NCI-H2029 (cell line): ENCODE measurements at regions not wholly inside any gene's neighbourhood (a gene's known extent, or its start where the extent isn't known, plus 50 kb on each side); places are given as distances from the start of the nearest gene placed in this dataset.
A peak's percentile ranks its signal among the peaks of the same experiment; 100 is the strongest.

ENCODE experiments used
- DNase-seq: peaks from one replicate; lab custom pipeline; 2025; lab: John Stamatoyannopoulos, UW

DNA sequence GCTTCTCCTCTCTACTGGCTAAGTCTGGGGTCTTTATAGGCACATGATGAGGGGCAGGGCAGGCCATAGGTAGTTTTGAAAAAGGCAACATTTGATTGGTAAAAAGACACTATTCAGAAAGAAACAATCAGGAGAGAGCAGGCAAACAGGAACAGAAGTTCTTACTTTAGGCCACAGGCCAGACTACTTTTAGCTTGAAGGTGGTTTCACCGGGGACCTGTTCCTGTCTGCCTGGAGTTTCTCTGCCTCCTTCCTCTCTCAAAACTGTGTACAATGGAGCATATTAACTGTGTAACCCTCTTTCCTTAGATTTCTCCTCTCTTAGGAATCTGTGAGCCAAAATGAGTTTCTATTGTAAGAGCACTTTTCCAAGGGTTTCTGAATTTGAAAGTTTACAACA, 167.9 kb upstream of the AVPR1A start:
- no peak for DNase-seq

DNA sequence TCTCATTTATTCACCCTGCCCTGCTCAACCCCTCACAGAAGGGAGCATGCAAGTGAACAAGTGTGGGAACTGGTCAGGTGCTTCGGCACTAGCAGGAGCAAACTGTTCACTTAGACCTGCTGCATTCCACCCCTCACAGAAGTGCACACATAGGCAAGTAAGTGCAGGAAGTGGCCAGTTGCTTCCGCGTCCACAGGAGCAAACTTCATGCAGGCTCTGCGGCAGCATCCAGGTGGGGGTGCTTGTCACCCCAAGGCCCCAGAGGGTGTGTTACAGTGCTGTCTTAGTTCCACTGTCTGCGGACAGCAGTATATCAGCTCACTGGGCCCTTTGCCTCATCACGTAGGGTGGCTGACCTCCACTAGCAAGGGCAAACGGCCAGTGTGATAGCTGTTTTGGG, 167.3 kb upstream of the AVPR1A start:
- no peak for DNase-seq

DNA sequence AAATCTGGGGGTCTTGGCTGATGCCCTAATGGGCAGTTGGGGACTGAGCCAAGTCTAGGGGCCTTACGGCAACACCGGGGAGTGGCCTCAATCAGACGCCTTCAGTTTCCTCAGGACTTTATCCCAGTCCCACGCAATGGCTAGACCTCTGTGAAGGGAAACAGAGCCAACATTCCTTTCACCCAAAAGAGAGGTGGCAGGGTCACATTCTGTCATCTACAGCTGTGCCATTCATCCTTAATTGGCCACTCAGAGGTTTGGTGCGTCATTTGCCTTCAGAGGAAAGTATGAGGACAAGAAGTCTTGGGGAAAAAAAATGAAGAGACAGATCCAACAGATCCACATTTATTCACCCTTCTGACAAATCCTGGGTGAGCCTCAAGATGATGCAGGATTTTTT, 166.9 kb upstream of the AVPR1A start:
- no peak for DNase-seq

DNA sequence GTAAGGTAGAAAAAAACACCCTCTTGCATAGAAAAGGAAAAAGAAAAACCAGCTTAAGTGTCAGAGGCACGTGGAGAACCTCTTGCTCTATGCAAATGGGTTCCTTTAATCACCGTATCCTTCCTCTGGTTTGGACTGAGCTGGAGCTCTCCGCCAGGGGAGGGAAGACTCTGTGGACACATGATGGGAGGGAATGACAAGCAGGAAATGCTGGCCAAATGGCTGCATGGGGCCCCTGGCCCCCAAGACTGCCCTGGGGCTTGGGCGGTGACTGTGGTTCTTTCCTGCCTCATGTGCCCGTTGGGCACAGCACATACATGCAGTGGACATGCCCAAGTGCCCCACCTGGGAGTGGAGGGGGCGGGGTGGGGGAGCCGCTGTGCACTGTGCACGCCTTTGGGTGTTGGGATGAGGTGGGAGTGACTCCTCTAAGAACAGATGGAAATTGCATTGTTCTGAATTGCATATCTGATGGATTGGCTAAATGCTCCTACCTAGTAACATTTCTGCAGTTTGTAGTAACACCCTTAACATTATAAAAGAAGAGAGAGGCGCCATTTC, 166.4 kb upstream of the AVPR1A start:
- DNase-seq = no peak

DNA sequence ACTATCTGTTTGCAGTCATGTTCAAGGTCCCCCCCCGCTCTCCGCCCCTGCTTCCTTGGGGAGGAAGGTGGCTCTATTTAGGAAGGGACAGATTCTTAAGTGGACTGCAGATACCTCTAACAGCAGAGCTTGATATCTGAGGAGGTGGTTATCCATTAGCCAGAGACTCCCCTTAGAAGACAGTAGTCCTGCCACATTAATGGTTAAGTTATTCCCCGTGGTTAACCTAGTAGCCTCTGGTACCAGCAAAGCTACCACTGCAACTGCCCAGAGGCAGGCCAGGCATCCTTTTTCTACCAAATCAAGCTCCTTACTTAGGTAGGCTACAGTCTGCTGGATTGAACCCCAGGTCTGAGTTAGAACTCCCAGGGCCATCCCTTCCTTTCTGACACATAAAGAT, 162.1 kb upstream of the AVPR1A start:
- DNase-seq = no peak

DNA sequence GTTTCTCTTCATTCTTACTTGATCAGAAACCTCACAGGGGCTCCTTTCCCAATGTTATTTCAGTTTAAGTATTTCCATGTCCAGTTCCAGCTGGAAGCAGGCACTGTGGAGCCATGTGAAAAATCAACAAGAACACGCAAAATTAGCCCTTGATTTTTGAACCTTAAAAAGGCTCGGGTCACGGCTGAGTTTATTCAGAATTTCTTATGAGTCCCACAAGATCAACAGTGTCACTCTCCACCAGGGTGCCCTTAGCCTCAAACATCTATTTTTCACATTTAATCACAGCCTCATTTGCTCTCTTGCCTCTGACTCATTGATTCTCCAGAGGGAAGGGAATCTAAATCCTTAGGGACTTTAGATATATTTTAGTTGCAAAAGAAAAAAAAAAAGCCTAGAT, 157.7 kb upstream of the AVPR1A start:
- DNase-seq = no peak

DNA sequence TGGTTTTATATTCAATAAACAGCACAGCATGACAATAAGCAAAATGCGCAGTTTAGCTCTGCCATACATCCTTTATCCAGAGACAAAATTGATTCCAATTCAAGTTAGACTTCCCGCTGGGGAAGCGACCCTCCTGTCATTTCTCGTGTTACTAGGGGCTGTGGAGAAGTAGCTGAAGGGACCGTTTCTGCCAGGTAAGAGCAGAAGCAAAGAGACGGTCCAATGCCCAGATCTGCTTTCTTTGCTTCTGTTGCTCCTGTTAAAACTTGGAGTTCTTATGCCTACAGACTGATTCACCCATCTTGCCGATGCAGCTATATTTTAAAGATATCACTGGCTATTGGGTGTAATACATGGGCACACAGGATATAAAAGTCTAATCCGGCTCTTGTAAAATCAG, 156.8 kb upstream of the AVPR1A start:
- DNase-seq = no peak

DNA sequence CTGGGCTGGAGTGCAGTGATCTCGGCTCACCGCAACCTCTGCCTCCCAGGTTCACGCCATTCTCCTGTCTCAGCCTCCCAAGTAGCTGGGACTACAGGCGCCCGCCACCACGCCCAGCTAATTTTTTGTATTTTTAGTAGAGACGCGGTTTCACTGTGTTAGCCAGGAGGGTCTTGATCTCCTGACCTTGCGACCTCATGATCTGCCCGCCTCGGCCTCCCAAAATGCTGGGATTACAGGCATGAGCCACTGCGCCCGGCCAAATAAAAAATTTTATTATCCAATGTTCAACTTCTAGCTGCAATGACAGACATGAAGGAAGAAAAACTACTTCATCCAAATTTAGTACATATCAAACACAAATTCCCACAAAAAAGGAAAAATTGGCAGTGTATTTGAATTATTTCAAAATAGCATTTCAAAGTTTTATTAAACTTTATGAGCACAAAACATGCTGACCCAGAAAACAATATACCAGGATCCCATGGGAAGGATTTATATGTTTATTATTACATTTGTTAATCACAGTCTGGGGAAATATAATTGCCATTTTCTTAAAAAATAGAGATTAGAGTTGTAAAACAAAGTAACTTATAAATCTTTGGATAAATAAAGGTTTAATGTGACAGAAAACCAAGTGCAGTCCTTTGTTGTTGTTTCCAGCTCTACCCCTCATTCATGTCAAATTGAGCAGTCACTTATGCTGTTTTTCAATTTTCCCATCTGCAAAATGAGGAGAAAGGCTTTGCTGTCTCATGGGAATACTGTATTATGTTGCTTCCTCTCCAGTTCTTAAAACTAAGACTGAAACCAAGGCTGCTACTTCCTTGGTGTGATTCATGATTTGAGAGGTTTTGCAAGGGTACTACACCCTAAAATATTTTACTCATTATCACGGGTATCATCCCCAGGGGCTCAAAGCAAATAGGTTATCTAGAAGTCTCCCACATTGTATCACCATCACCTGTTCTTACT, 155.2 kb upstream of the AVPR1A start:
- DNase-seq = no peak

DNA sequence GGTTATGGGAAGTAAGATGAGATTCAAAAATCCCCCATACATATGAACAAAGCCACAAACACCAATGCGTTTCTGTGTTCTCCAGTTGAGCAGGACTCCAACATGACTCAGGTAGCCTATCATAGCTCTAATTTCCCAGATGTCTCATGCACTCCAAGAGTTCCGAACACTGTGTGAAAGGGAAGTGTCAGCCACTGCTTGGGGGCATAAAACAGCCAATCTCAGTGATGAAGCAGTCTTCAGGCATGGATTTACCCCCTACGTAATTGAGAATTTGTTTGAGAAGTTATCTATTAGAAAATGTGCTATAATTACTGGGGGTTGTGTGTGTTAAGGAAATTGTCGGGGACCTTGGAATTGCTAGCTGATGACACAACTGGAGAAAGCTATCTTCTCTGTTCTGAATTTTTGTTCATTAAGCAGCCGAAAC, 153.9 kb upstream of the AVPR1A start:
- no peak for DNase-seq

DNA sequence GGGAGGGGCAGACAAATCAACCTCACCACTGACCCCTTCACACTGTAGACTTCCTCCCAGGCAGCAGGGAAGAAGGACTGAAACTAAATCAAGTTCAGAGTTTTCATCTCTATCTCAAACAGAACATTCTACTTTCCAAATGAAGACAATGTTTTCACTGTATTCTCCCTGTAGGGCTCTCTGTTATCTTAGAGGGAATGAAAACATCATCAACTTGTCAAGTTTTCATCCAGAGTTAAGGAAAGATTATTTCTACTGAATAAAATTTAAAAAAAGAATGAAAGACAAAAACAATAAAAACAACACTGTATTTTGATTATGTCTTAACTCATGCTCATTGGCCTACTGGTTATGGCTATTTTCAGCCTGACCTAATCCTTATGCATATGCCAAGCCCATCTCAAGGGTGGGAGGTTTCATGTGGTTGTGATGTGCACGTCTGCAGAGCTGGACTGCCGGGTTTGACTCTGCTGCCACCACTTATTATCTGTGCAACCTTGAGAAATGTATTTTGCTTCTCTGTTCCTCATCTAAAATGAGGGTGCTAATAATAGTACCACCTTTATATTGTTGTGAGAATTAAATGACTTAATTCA, 152.0 kb upstream of the AVPR1A start:
- no peak for DNase-seq

DNA sequence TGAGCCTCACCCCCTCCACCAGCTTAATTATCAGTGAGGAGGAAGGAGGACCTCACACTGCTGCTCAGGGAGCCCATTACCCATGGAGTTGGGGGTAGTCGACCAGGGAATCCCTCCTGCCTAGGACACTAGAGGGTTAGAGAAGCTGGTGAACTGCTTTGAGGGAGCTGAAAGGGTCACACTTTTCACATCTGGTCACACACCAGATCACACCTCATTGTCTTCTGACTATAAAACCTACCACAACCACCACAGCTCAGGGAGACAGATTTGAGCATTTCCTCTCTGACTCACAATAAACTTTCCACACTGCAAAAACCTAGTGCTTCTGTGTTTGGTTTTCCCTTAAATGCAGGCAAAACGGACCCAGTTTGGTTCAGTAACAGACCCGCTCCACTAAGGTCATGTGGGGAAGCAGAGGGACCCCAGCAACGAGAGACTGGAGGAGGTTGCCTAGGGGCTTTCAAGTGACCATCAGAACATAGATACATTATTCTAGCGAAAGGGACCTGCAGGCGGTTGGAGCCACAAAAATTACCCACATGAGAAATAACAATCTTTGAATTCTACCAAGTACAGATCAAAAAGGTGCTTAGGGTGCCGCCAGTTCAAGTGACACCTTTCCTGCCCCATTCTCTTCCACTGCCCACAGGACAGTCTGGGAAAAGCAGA, 151.4 kb upstream of the AVPR1A start:
- DNase-seq = no peak

DNA sequence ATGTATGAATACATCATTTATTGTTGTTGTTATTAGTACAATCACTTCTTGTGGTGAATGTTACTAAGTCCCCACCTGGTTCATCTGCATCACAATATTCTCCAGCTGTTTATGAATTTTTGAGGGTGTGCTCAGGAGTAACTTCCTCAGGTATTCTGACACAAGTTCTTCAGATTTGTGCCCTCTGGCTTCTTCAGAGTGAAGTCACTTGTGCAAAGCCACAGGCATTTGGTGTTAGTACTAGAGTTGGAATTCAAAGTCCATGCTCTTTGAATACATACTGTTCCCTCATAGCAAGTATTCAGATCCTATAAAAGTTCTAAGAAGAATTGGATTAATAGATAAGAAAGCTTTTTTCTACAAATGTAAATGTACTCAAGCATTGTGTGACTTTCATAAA, 150.3 kb upstream of the AVPR1A start:
- no peak for DNase-seq

DNA sequence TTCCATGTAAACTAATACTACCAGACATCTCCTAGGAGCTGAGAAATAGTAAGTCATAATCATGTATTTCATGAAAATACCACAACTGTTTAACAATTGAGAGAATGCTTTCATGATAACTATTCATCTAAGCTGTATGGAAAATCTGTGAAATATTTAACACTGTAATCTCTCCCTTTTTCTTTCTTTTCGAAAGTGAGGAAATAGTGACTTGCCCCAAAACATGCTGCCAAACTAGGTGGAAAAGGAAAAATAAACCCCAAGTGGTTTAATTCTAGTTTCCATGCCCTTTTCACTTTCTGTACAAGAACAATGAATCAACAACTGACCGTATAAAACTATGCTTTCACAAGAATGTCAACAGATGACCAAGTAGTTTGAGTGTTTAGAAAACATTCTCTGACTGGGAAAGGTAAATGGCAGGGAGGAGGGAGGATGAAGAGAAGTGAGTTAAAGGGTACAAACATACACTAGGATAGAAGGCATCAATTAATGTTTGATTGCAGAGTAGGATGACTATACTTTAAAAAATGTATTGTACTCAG, 147.5 kb upstream of the AVPR1A start:
- DNase-seq = no peak

DNA sequence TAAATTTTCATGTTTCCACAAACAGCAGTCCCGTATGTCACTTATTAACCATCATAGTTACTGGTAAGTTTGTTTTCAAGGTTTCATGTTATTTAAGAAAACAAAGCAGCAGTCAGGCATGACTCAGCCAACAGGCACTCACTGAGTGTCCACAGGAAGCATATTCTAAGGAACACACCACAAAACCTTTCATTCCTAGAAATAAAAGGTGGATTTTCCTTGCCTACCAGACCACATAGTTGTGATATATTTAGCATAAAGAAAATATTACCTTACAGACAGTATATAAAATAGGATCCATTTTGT, 143.3 kb upstream of the AVPR1A start:
- no peak for DNase-seq

DNA sequence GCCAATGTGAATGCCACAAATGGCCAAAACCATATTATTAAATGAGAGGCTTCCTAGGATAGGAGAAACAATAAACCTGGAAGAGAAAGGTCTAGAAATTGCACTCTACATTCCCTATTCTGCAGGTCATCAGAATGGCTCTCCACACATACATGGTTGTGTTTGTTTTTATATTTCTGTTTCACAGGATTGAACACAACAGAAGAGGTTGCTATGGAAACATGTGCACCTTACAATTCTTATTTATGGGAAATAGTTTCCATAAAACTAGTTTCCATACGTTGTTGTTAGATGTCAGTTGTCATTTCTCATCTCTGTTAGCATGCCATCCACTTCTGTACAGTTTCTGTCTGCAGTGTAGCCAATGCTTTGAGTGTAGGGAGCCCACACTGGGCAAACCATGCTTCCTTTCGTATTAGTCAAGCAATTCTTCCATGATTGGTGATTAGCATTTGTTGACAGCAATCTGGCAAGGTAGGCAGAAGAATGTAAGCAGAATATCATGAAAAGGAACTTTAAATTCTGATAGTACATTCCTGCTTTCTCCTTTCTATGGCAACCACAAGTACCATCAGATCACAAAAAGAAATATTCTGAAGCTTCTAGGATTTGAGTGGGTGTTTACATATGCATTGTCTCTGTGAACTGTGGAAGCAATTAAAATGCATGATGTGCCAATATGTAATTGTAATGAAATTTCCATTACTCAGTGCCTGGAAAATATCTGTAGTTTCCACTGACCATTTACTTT, 141.6 kb upstream of the AVPR1A start:
- no peak for DNase-seq

DNA sequence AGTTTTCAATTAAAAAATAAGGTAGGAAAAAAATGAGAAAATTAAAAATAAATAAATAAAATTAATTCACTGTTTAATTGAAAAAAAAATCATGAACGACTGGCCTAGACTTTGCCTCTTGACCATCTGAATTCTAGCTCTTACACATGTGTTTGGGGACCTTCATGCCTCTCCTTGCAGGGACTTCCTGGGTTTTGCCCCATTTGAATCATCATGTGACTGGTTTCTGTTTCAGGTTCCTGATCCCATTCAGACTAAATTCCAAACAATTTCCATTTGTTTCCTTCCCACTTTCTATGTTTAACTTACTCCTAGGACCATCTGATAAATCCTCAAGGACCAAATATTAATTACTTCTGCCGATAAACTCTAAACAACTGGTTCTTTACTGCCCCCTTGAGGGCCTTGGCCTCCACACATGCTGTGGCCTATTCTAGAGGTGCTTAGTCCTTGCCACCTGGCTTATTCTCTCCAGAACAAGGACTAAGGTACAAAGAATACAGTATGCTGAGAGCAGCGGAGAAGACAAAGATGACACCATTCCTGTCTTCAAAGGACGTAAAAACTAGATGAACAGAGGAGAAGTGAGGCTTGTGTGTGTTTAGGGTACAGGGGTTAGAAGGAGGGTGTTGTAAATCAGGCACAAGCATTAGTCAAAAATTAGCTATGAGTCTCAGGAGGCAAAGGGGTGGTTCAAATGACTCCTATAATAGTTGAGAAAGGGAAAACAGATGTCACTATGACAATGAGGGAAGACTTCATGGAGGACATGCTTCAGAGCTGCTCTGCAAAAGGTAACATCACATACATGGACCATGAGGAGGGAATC, 125.8 kb upstream of the AVPR1A start:
- DNase-seq = peak; percentile 61

DNA sequence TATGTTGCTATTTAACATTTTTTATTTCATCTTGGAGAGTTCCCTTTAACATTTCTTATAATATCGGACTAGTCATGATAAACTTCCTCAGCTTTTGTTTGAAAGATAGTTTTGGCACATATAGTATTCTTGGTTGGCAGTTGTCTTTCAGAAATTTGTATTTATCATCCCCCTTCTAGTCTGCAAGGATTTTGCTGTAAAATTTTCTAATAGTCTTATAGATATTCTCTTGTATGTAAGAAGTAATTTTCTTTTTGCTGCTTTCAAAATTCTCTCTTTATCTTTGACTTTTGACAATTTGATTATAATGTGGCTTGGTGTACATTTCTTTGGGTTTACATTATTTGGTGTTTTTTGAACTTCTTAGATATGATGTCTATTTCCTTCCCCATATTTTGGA, 116.0 kb upstream of the AVPR1A start:
- DNase-seq = no peak

DNA sequence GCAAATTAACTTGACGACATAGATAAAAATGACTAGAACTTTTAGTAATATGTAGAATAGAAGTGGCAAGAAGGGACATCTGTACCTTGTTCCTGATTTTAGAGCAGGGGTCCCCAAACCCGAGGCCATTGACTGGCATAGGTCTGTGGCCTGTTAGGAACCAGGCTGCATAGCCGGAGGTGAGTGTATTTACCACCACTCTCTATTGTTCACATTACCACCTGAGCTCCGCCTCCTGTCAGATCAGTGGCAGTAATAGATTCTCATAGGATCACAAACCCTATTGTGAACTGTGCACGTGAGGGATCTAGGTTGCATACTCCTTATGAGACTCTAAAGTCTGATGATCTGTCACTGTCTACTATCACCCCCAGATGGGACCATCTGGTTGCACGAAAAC, 113.6 kb upstream of the AVPR1A start:
- no peak for DNase-seq

DNA sequence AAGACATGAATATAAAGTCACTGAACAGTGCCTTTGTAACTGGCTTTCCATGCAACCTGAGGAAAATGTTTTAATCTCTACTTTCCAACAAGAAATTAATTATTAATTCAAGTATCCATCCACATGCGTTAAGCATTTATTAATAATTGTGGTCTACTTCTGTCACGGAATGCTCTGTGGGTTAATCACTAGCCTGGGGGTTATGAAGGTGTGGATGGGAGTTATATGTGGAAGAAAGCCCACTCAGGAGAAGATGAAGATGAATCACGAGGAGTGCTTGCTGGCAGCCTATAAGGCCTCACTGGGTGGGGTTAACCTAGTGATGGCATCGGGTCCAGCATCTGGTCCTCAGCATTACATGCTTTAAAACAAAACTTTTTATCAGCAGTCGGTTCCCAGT, 99.5 kb upstream of the AVPR1A start:
- DNase-seq = no peak

DNA sequence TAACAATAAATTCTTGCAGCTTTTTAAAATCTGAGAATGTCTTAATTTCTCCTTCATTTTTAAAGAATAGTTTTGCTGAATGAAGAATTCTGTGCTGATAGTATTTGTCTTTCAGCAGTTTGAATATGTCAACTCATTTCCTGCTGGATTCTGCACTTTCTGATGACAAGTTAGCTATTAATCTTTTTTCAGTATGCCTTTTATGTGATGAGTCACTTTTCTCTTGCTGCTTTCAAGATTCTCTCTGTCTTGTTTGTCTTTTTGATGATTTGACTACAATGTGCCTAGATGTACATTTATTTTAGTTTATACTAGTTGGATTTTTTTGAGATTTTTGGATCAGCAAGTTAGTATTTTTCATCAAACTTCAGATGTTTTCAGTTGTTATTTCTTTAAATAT, 87.9 kb upstream of the AVPR1A start:
- no peak for DNase-seq

DNA sequence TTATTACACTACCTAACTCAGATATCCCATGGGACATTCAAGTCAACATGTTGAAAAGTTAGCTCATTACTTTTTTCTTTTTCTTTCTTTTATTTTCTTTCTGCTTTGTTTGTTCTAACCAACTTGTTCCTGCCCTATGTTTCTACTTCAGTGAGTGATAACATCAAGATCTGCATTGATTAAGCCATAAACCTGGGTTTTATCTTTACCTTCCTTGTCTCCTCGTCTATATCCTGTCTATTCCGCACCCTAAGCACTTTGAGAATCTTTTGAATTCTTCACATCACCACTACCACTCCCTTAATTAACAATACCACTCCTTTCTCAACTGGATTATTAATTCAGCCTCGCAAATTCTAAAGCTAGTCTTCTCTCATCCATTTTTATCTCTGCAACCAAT, 81.9 kb upstream of the AVPR1A start:
- no peak for DNase-seq
